Neuronal stem cell (in vitro differentiated cells): ENCODE measurements at regions not wholly inside any gene's neighbourhood (a gene's known extent, or its start where the extent isn't known, plus 50 kb on each side); places are given as distances from the start of the nearest gene placed in this dataset.

Source experiments
- DNase-seq: peaks from one replicate; pipeline ENCODE4 v3.0.0-alpha.2; 2013; ENCODE audit warnings: low spot score
- H2AFZ ChIP-seq: one replicate; pipeline ENCODE4 v1.6.1; 2013; ENCODE audit warnings: mild to moderate bottlenecking, low read length, inconsistent platforms
- H2AK5ac ChIP-seq: 2 replicates; pipeline ENCODE4 v1.6.1; 2013; ENCODE audit warnings: low read depth, mild to moderate bottlenecking, inconsistent platforms, low read length, moderate library complexity, mixed read lengths
- H2BK120ac ChIP-seq: 2 replicates; pipeline ENCODE4 v1.6.1; 2013; ENCODE audit warnings: low read depth, mild to moderate bottlenecking, inconsistent platforms, low read length, moderate library complexity, mixed read lengths
- H2BK12ac ChIP-seq: one replicate; pipeline ENCODE4 v1.6.1; 2013; ENCODE audit warnings: low read length, inconsistent platforms
- H2BK15ac ChIP-seq: 2 replicates; pipeline ENCODE4 v1.6.1; 2013; ENCODE audit warnings: mild to moderate bottlenecking, low read length, inconsistent platforms, mixed read lengths
- H2BK5ac ChIP-seq: one replicate; pipeline ENCODE4 v1.6.1; 2013; ENCODE audit warnings: inconsistent platforms, mild to moderate bottlenecking, low read length, moderate library complexity
- H3K14ac ChIP-seq: one replicate; pipeline ENCODE4 v1.6.1; 2013; ENCODE audit warnings: low read length, inconsistent platforms
- H3K18ac ChIP-seq: 2 replicates; pipeline ENCODE4 v1.6.1; 2013; ENCODE audit warnings: low read length, inconsistent platforms
- H3K23ac ChIP-seq: 2 replicates; pipeline ENCODE4 v1.6.1; 2013; ENCODE audit warnings: low read depth, mild to moderate bottlenecking, mixed read lengths, low read length, inconsistent platforms; ENCODE audit not compliant: poor library complexity
- H3K27ac ChIP-seq: replicated peaks from 3 replicates; pipeline ENCODE4 v1.5.1; 2013; ENCODE audit warnings: low read length, inconsistent platforms
- H3K27me3 ChIP-seq, 3 experiments: 2 replicates each; pipeline ENCODE4 v1.6.1; 2013; ENCODE audit warnings: low read length in 3 of 3, mild to moderate bottlenecking in 2 of 3, inconsistent platforms in 1 of 3, low read depth in 1 of 3, mixed read lengths in 1 of 3, moderate library complexity in 1 of 3; ENCODE audit not compliant: control insufficient read depth in 3 of 3, insufficient read depth in 3 of 3
- H3K36me3 ChIP-seq, 2 donors: replicated peaks in 1 of 2; 2 replicates each; pipeline ENCODE4 v1.6.1; 2013; ENCODE audit warnings: low read length in 2 of 2; ENCODE audit not compliant: control insufficient read depth in 2 of 2, insufficient read depth in 2 of 2
- H3K4ac ChIP-seq: 2 replicates; pipeline ENCODE4 v1.6.1; 2013; ENCODE audit warnings: inconsistent platforms, mild to moderate bottlenecking, low read length, moderate library complexity
- H3K4me1 ChIP-seq, 2 donors: 1 replicate in 1 of 2; 2 replicates in 1 of 2; pipeline ENCODE4 v1.6.1; 2013; ENCODE audit warnings: low read length in 2 of 2, low read depth in 1 of 2; ENCODE audit not compliant: control insufficient read depth in 2 of 2, insufficient read depth in 1 of 2
- H3K4me2 ChIP-seq: one replicate; pipeline ENCODE4 v1.6.1; 2013; ENCODE audit warnings: mild to moderate bottlenecking, low read length, inconsistent platforms; ENCODE audit not compliant: insufficient read depth, poor library complexity, severe bottlenecking
- H3K4me3 ChIP-seq, 2 donors: 2 replicates each; pipeline ENCODE4 v1.5.1; 2013; ENCODE audit warnings: low read length in 2 of 2, mild to moderate bottlenecking in 2 of 2, inconsistent platforms in 1 of 2, moderate library complexity in 1 of 2
- H3K79me1 ChIP-seq: one replicate; pipeline ENCODE4 v1.6.1; 2013; ENCODE audit warnings: low read depth, mild to moderate bottlenecking, inconsistent platforms, low read length, moderate library complexity
- H3K9ac ChIP-seq: one replicate; pipeline ENCODE4 v1.6.1; 2013; ENCODE audit warnings: mild to moderate bottlenecking, low read depth, low read length, inconsistent platforms; ENCODE audit not compliant: poor library complexity
- H3K9me3 ChIP-seq, 2 donors: replicated peaks in 1 of 2; 2 replicates each; pipeline versions ENCODE3 to v1.6.1; 2013; ENCODE audit warnings: low read length in 2 of 2, mild to moderate bottlenecking in 2 of 2, inconsistent platforms in 1 of 2, low read depth in 1 of 2, mixed read lengths in 1 of 2, moderate library complexity in 1 of 2; ENCODE audit not compliant: control insufficient read depth in 2 of 2, insufficient read depth in 1 of 2
- H4K8ac ChIP-seq: one replicate; pipeline ENCODE4 v1.6.1; 2013; ENCODE audit warnings: low read depth, mild to moderate bottlenecking, inconsistent platforms, low read length, moderate library complexity
- H4K91ac ChIP-seq: one replicate; pipeline ENCODE4 v1.6.1; 2013; ENCODE audit warnings: low read length, low read depth, mild to moderate bottlenecking, inconsistent platforms; ENCODE audit not compliant: poor library complexity
- WGBS, 2 donors: extraction: QIAGEN DNeasy Blood & Tissue Kit; methylation state at CpG; one replicate each; pipeline ENCODE4 v1.1.7; 2013; ENCODE audit warnings: missing lambda C conversion rate in 2 of 2, mixed read lengths in 1 of 2; ENCODE audit not compliant: insufficient read length in 2 of 2, insufficient replicate concordance in 1 of 2; ENCODE audit errors: extremely low coverage in 2 of 2; 5-methylcytosine and 5-hydroxymethylcytosine counted together

DNA sequence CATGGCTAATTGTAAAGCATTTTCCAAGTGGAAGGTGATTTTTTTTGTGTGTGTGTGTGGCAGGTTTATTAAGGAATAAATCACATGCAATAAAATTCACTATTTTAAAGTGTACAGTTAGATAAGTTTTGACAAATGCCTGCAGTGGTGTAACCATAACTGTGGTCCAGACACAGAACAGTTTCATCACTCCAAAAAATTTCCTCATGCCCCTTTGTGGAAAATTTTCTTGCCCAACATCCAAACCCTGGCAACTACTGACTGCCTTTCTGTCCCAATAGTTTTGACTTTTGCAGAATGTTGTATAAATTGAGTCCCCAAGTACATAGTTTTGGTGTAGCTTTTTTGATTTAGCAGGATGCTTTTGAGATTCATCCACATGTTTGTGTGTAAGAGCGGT lies 135.1 kb upstream of the KLHL25 start:
- Histone ChIP-seq H3K4me1 (no peaks in the 10 kb centered on the region), H3K4me3 (no peak overlapping the region), H2BK15ac (no peak overlapping the region), H3K4me2 (no peak overlapping the region), H2BK5ac (no peak overlapping the region), H4K91ac (no peak overlapping the region), H3K9ac (no peak overlapping the region), H3K27ac (no peak overlapping the region), H2BK120ac (no peak overlapping the region), H3K14ac (no peak overlapping the region), H3K27me3 (no peaks in the 10 kb centered on the region), H2BK12ac (no peak overlapping the region), H3K18ac (no peak overlapping the region), H4K8ac (no peak overlapping the region), H3K23ac (no peak overlapping the region), H2AK5ac (no peak overlapping the region), H3K79me1 (no peaks in the 10 kb centered on the region), H3K4ac (no peak overlapping the region), H2AFZ (no peak overlapping the region), H3K9me3 (no peaks in the 10 kb centered on the region), H3K36me3 (no peaks in the 10 kb centered on the region)
- WGBS, 2 donors: no CpG with 5 or more reads among the region's 1 CpG
- no peak for DNase-seq

DNA sequence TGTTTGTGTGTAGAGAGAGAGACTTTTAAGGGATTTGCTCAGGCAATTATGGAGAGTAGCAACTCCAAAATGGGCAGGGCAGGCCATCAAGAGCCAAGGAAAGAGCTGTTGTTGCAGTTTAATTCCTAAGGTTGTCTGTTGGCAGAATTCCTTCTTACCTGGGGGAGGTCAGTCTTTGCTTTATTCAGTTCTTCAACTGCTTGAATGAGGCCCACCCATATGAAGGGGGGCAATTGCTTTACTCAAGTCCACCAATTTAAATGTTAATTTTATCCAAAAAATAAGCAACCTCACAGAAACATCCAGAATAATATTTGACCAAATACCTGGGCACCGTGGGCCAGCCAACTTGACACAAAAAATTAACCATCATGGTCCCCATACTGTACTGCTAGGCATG lies 137.7 kb upstream of the KLHL25 start:
- Histone ChIP-seq H2BK120ac (no peak overlapping the region), H4K91ac (no peak overlapping the region), H2BK15ac (no peak overlapping the region), H4K8ac (no peak overlapping the region), H3K9me3 (no peaks in the 10 kb centered on the region), H3K4me2 (no peak overlapping the region), H2AFZ (no peak overlapping the region), H2BK5ac (no peak overlapping the region), H2BK12ac (no peak overlapping the region), H3K4ac (no peak overlapping the region), H3K23ac (no peak overlapping the region), H3K79me1 (no peaks in the 10 kb centered on the region), H3K27me3 (no peaks in the 10 kb centered on the region), H3K18ac (no peak overlapping the region), H3K36me3 (no peaks in the 10 kb centered on the region), H2AK5ac (no peak overlapping the region), H3K27ac (no peak overlapping the region), H3K9ac (no peak overlapping the region), H3K14ac (no peak overlapping the region), H3K4me1 (no peaks in the 10 kb centered on the region), H3K4me3 (no peak overlapping the region)
- no CpG with 5 or more reads among the region's 1 CpG for WGBS, 2 donors
- no peak for DNase-seq

DNA sequence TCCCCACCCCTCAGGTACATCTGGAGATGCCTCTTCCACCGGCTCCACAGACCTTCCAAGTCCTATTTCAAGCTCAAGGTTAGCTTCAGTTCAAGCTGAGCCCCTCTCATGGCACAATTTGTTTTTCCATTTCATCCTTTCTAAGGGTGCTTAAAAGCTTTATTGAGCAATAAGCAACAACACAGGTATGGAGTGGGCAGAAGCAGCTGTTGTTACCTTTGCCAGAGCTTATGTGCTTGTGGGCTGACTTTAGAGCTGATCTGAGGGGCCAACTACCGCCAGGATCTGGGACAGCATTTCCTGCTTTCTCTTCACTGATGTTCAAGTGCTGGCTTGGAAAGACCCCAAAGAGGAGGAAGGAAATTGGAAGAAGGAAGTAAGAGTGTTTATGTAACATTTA lies 140.0 kb upstream of the KLHL25 start:
- no CpG with 5 or more reads among the region's 2 CpGs for WGBS, 2 donors
- Histone ChIP-seq H2BK15ac (no peak overlapping the region), H3K4ac (no peak overlapping the region), H3K4me3 (no peak overlapping the region), H3K36me3 (no peaks in the 10 kb centered on the region), H3K27ac (no peak overlapping the region), H3K23ac (no peak overlapping the region), H2AFZ (no peak overlapping the region), H2BK12ac (no peak overlapping the region), H3K27me3 (no peaks in the 10 kb centered on the region), H3K4me2 (no peak overlapping the region), H2BK120ac (no peak overlapping the region), H3K18ac (no peak overlapping the region), H2AK5ac (no peak overlapping the region), H3K4me1 (no peaks in the 10 kb centered on the region), H4K91ac (no peak overlapping the region), H3K79me1 (no peaks in the 10 kb centered on the region), H3K14ac (no peak overlapping the region), H2BK5ac (no peak overlapping the region), H3K9me3 (no peaks in the 10 kb centered on the region), H3K9ac (no peak overlapping the region), H4K8ac (no peak overlapping the region)
- no peak for DNase-seq

DNA sequence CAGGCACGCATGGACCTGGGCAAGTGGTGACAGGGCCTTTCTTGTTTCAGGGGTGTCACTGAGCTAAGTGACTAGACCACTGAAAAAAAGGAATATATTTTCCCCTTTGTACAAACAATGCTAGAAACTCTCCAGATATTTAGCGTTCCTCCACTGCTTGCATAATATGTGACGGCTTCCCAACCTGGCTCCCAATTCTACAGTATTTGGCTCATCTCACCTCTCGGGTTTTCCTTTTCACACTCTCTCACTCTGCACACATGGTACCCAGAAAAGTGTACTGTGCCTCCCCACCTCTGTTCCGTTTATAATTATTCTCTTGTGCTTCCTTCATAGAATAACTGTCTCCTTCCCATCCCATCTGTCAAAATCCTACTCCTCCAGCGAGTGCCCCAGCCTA lies 140.5 kb upstream of the KLHL25 start:
- DNase-seq: no peak
- no peak overlapping the region for H3K9ac ChIP-seq
- H2BK120ac ChIP-seq: no peak overlapping the region
- no peak overlapping the region for H3K18ac ChIP-seq
- H4K91ac ChIP-seq: no peak overlapping the region
- H3K4me2 ChIP-seq: no peak overlapping the region
- H3K79me1 ChIP-seq: no peaks in the 10 kb centered on the region
- H3K23ac ChIP-seq: no peak overlapping the region
- no peak overlapping the region for H3K14ac ChIP-seq
- no peak overlapping the region for H3K4me3 ChIP-seq
- H2AK5ac ChIP-seq: no peak overlapping the region
- no peaks in the 10 kb centered on the region for H3K4me1 ChIP-seq
- no peak overlapping the region for H2AFZ ChIP-seq
- no peak overlapping the region for H3K27ac ChIP-seq
- no peak overlapping the region for H2BK5ac ChIP-seq
- H2BK12ac ChIP-seq: no peak overlapping the region
- no peak overlapping the region for H4K8ac ChIP-seq
- H2BK15ac ChIP-seq: no peak overlapping the region
- H3K36me3 ChIP-seq: no peaks in the 10 kb centered on the region
- no peaks in the 10 kb centered on the region for H3K27me3 ChIP-seq
- no CpG with 5 or more reads among the region's 6 CpGs for WGBS, 2 donors
- H3K4ac ChIP-seq: no peak overlapping the region
- H3K9me3 ChIP-seq: no peaks in the 10 kb centered on the region
